NCI-H526 (cell line): ENCODE measurements at regions not wholly inside any gene's neighbourhood (a gene's known extent, or its start where the extent isn't known, plus 50 kb on each side); places are given as distances from the start of the nearest gene placed in this dataset.
"Not testable (repeated sequence)": the region's sequence is repeated elsewhere in the genome, so short reads cannot be mapped to it uniquely, and the experiment has no call there.

Experiments
- DNase-seq, 2 experiments: peaks; one replicate each; lab custom pipeline; 2025; lab: John Stamatoyannopoulos, UW

GRCh38 chr5:113652161-113652560 is 138.7 kb downstream of the YTHDC2 start:
- DNase-seq: no peak

DNA sequence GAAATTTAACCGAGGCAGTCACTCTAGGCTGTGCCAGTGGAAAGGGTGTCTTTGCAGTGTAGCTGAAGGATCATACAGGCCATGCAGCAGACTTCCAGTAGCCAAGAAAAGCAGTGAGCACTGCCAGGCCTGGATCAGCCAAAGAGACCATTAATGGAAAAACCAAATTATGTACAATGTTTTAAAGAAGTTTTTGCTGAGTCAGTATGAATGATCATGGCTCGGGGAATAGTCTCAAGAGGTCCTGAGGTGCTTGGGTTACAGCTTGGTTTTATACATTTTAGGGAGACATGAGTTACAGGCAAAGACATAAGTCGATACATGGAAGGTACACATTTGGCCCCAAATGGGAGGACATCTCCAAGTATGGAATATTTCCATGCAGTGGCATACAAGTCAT is 141.3 kb downstream of the YTHDC2 start:
- no peak for DNase-seq

- DNase-seq: no peak
These were observed 146.7 kb downstream of the YTHDC2 start for GRCh38 chr5:113660206-113660605.

DNA sequence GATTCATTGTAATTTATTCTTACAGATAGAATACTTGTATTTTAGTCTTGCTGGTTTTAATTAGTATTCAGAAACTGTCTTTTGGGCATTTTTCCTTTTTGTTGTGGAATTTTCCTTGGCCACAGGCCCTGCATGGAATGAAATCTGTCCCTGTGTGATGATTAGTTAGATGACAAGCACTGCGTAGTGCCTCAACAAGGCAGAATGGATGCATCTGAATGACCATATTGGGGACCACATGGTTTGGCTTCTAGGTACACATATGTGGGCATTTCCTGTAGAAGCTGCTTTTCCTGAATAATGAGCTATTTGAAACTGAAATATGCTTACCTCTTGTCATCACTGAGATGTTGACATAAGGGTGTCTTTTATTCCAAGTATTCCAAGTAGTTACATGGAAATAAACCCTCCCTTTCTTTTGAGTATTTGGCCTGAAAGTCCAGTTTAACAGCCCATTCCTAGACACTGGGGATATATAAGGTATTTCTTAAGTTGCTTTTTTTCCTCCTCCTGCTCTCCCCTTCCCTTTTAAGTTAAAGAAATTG is 147.3 kb downstream of the YTHDC2 start:
- DNase-seq: no peak

- DNase-seq: peak in 1 of 2 experiments; percentile 17
These were observed 150.5 kb downstream of the YTHDC2 start for GRCh38 chr5:113663879-113664541.

- no peak for DNase-seq
These were observed 159.5 kb downstream of the YTHDC2 start for GRCh38 chr5:113673041-113673440.

- no peak for DNase-seq
These were observed 161.7 kb downstream of the YTHDC2 start for GRCh38 chr5:113675166-113675565.

DNA sequence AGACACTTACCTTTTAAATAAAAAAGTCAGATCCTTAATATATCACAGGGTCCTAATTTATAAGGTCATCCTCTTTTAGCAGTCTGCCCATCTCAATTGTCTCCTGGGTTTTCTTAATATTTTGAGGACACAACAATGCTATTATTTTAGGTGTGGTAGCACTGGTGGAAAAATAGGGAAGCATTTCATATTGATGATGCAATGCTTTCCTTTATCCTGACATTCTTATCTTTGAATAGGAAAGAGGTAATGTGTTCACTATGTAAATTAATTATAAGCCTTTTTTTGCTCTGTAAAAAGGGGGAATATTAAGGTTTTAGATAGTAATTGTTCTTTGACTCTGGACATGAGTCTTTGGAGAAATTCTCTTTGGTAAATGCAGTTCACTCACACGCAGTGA is 164.7 kb downstream of the YTHDC2 start:
- DNase-seq: no peak

DNA sequence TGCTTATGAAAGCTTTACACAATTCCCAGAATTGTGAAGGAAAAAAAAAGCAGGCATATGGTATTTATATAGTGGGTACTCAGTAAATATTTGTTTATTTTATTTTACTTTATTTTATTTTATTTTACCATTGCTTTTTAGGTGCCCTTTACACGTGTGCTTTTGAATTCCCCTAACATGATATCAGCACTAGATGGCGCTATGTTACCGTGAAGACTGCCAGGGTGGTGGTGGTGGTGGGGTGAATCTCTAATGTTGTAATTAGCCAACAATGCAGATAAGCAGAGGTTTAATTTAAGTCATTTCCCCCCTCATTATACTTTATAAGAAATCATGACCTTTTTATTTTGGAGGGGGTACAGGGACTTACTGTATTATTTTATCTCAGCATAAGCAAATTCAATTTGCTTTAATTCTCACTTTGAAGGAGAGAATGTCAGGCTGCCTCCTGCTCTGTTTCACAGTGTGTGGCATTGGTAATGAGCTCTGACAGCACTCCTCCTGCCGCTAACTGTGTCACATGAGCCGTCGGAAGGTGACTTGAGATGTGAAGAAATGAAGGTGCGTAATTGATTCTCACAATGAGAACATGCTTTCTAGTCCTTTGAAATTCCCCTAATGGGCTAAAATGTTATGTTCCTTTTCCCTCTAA is 165.6 kb downstream of the YTHDC2 start:
- DNase-seq: peak in 1 of 2 experiments; percentile 45

GRCh38 chr5:113680534-113680933 is 167.0 kb downstream of the YTHDC2 start:
- DNase-seq: no peak

- no peak for DNase-seq
These were observed 169.1 kb downstream of the YTHDC2 start for GRCh38 chr5:113682497-113683136.

GRCh38 chr5:113683211-113683610 is 169.7 kb downstream of the YTHDC2 start:
- DNase-seq: no peak

- DNase-seq: no peak
These were observed 173.1 kb downstream of the YTHDC2 start for GRCh38 chr5:113686599-113686998.

- DNase-seq: no peak
These were observed 176.2 kb downstream of the YTHDC2 start for GRCh38 chr5:113689647-113690046.

GRCh38 chr5:113692466-113692865 is 179.0 kb downstream of the YTHDC2 start:
- no peak for DNase-seq

- DNase-seq: no peak
These were observed 179.5 kb downstream of the YTHDC2 start for GRCh38 chr5:113692891-113693457.

DNA sequence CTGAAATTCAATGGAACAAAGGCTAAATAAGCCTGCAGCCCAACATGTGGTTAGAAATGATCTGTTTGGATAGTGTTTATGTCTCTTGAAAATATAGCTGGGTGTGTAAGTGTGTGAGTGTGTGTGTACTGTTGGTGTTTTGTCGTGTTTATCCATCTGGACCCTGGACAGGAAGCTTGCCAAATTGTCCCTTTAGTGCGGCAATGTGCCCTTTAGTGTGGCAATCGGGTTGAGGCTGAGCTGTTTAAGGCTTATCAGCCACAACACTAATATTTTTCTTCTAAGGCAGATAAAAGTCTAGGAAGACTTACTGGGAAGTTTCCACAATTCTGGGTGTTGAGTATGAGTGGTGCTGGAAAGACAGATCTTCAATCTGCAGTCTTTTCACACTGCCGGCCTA is 180.2 kb downstream of the YTHDC2 start:
- no peak for DNase-seq

DNA sequence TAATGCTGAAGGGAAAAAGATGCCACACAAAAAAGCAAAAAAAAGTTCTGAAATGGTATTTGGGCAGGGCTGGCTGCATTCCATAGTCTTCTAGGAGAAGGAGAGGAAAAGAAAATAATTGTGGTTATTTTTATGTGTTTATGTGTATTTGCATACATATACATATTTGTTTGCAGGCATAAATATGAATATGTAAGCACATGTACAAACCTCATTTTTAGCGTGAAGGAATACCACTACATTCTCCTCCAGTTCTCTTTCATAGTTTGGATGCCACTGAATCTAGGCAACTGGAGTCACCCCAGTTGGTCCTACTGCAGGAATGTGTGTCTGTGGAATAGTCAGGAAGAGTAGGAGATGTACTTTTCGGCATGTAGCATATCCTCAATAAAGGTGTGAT is 181.1 kb downstream of the YTHDC2 start:
- DNase-seq: no peak

DNA sequence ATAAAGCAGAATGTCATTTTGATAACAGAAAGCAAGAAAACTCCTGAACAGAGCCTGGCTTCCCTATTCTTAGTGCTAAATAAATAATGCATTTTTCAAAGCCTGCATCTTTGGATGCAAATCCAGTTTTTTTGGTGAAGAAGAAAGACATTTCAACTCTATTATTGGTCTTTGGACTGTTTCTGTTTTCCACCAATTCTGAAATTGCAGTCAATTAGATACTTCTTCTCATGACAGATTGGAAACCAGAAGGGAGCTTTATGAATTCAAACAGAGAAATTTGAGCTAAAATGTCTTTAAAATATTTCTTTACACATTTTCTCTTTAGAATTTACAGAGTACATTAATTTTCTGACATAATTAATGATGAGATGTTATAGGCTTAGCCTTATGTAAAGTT is 189.8 kb downstream of the YTHDC2 start:
- no peak for DNase-seq

DNA sequence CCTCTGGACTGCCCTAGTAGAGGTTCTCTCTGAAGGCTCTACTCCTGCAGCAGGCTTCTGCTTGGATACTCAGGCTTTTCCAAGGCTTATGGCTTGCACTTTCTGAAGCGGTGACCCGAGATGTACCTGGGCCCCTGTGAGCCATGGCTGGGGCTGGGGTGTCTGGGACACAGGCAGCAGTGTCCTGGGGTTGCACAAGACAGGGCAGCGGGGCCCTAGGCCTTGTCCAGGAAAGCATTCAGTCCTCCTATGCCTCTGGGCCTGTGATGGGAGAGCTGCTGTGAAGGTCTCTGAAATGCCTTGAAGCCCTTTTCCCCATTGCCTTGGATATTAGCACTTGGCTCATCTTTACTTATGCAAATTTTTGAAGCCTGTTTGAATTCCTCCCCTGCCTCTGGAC is 192.2 kb downstream of the YTHDC2 start:
- no peak for DNase-seq

DNA sequence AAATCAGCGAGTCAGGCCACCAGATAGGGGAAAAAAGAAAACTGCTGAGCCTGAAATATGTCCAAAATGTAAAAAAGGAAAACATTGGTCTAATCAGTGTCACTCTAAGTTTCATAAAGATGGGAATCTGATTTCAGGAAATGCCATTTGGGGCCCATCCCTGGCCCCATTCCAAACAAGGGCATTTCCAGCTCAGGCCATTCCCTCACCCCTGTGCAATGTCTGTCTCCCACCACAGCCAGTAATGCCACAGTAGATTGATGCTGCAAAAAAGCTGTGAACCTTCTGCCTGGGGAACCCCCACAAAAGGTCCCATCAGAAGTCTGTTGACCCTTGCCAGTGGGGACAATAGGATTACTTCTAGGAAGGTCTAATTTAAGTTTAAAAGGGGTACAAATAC is 199.6 kb downstream of the YTHDC2 start:
- no peak for DNase-seq

DNA sequence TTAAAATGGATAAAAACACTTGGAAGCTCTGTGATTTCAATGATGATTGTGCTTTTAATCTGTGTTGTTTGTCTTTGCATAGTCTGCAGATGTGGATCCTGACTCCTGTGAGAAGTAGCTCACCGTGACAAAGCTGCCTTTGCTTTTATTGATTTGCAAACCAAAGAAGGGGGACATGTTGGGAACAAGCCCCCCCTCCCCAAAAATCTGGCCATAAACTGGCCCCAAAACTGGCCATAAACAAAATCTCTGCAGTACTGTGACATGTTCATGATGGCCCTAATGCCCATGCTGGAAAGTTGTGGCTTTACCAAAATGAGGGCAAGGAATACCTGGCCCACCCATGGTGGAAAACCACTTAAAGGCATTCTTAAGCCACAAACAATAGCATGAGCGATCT is 202.4 kb downstream of the YTHDC2 start:
- DNase-seq: not testable (repeated sequence)

GRCh38 chr5:113719549-113719948 is 206.1 kb downstream of the YTHDC2 start:
- DNase-seq: no peak
